Liver (tissue), 8 donors: ENCODE measurements at regions not wholly inside any gene's neighbourhood (a gene's known extent, or its start where the extent isn't known, plus 50 kb on each side); places are given as distances from the start of the nearest gene placed in this dataset.

Experiments
- DNase-seq: peaks from one replicate; pipeline ENCODE4 v3.0.0-alpha.2; 2017; ENCODE audit warnings: low spot score
- H3K27ac ChIP-seq, 2 donors: one replicate each; pipeline ENCODE4 v1.7.0; 2013; ENCODE audit warnings: inconsistent platforms in 2 of 2, low read length in 2 of 2, control low read depth in 1 of 2, low read depth in 1 of 2, mild to moderate bottlenecking in 1 of 2
- H3K27me3 ChIP-seq, 4 donors: one replicate each; pipeline versions ENCODE4 v1.6.1 to v1.7.0; 2013; ENCODE audit warnings: low read length in 3 of 4, inconsistent platforms in 1 of 4, mild to moderate bottlenecking in 1 of 4, moderate library complexity in 1 of 4; ENCODE audit not compliant: control insufficient read depth in 4 of 4, insufficient read depth in 4 of 4
- H3K36me3 ChIP-seq, 4 donors: one replicate each; pipeline versions ENCODE4 v1.6.1 to v1.7.0; 2013; ENCODE audit warnings: low read length in 3 of 4, mild to moderate bottlenecking in 3 of 4, low read depth in 1 of 4, moderate library complexity in 1 of 4; ENCODE audit not compliant: control insufficient read depth in 4 of 4, insufficient read depth in 3 of 4
- H3K4me1 ChIP-seq, 4 donors: one replicate each; pipeline versions ENCODE4 v1.6.1 to v1.7.0; 2013; ENCODE audit warnings: low read length in 3 of 4, mild to moderate bottlenecking in 3 of 4, moderate library complexity in 1 of 4; ENCODE audit not compliant: control insufficient read depth in 4 of 4, insufficient read depth in 4 of 4
- H3K4me3 ChIP-seq, 3 donors: one replicate each; pipeline versions ENCODE4 v1.6.1 to v1.7.0; 2013; ENCODE audit warnings: low read length in 3 of 3, control low read depth in 1 of 3, low read depth in 1 of 3, mild to moderate bottlenecking in 1 of 3
- H3K9ac ChIP-seq, 2 donors: one replicate each; pipeline ENCODE4 v1.7.0; 2013; ENCODE audit warnings: low read length in 2 of 2, mild to moderate bottlenecking in 2 of 2, moderate library complexity in 2 of 2, control low read depth in 1 of 2, low read depth in 1 of 2
- H3K9me3 ChIP-seq, 4 donors: one replicate each; pipeline versions ENCODE4 v1.6.1 to v1.7.0; 2013; ENCODE audit warnings: low read length in 3 of 4; ENCODE audit not compliant: control insufficient read depth in 4 of 4
- EGR1 ChIP-seq, 2 donors: IDR thresholded peaks; 2 replicates each; pipeline ENCODE4 v1.6.1; 2016 to 2018; ENCODE audit warnings: antibody characterized with exemption in 2 of 2, low read depth in 2 of 2
- FOXA1 ChIP-seq: IDR thresholded peaks from 2 replicates; pipeline ENCODE4 v1.6.1; 2016; ENCODE audit warnings: antibody characterized with exemption
- FOXA2 ChIP-seq: IDR thresholded peaks from 2 replicates; pipeline ENCODE4 v1.6.1; 2016; ENCODE audit warnings: antibody characterized with exemption
- GABPA ChIP-seq, 2 donors: IDR thresholded peaks in 1 of 2; conservative IDR thresholded peaks in 1 of 2; 2 replicates each; pipeline ENCODE4 v1.6.1; 2016; ENCODE audit warnings: antibody characterized with exemption in 2 of 2, mild to moderate bottlenecking in 1 of 2, moderate library complexity in 1 of 2
- HNF4A ChIP-seq, 2 donors: conservative IDR thresholded peaks; 2 replicates each; pipeline ENCODE4 v1.6.1; 2016; ENCODE audit warnings: antibody characterized with exemption in 2 of 2, mild to moderate bottlenecking in 2 of 2
- HNF4G ChIP-seq: IDR thresholded peaks from 2 replicates; pipeline ENCODE4 v1.6.1; 2016; ENCODE audit warnings: antibody characterized with exemption
- JUND ChIP-seq, 2 donors: IDR thresholded peaks; 2 replicates each; pipeline ENCODE4 v1.6.1; 2016; ENCODE audit warnings: antibody characterized with exemption in 2 of 2
- MAX ChIP-seq: IDR thresholded peaks from 2 replicates; pipeline ENCODE4 v1.6.1; 2016; ENCODE audit warnings: antibody characterized with exemption
- NR2F2 ChIP-seq: IDR thresholded peaks from 2 replicates; pipeline ENCODE4 v1.6.1; 2016; ENCODE audit warnings: antibody characterized with exemption
- RAD21 ChIP-seq, 2 donors: IDR thresholded peaks; 2 replicates each; pipeline ENCODE4 v1.6.1; 2016; ENCODE audit warnings: antibody characterized with exemption in 2 of 2, mild to moderate bottlenecking in 2 of 2
- RXRA ChIP-seq, 2 donors: IDR thresholded peaks; 2 replicates each; pipeline ENCODE4 v1.6.1; 2017 to 2018; ENCODE audit warnings: antibody characterized with exemption in 2 of 2, mild to moderate bottlenecking in 1 of 2
- SP1 ChIP-seq: IDR thresholded peaks from 2 replicates; pipeline ENCODE4 v1.6.1; 2018; ENCODE audit warnings: antibody characterized with exemption, mild to moderate bottlenecking
- TAF1 ChIP-seq: conservative IDR thresholded peaks from 2 replicates; pipeline ENCODE4 v1.6.1; 2016; ENCODE audit warnings: antibody characterized with exemption, mild to moderate bottlenecking
- YY1 ChIP-seq: IDR thresholded peaks from 2 replicates; pipeline ENCODE4 v1.6.1; 2016; ENCODE audit warnings: antibody characterized with exemption, mild to moderate bottlenecking
- WGBS: extraction: QIAGEN DNeasy Blood & Tissue Kit; methylation state at CpG from one replicate; pipeline ENCODE4 v1.1.7; 2013; 5-methylcytosine and 5-hydroxymethylcytosine counted together
- TF ChIP-seq, protein P1 (sequence below): IDR thresholded peaks from 2 replicates; pipeline ENCODE4 v1.6.1; 2016; ENCODE audit warnings: antibody characterized with exemption
- TF ChIP-seq, protein P2 (sequence below): IDR thresholded peaks from 2 replicates; pipeline ENCODE4 v1.6.1; 2016; ENCODE audit warnings: antibody characterized with exemption, mild to moderate bottlenecking
- TF ChIP-seq, protein P3 (sequence below): fragments of 150-350 bp; IDR thresholded peaks from 2 replicates; pipeline ENCODE4 v1.5.1; 2017; ENCODE audit warnings: improper control_type of control experiment, low read depth, low read length; ENCODE audit not compliant: missing input control
- donor health status: healthy.
- donor health status: healthy.
- donor health status: healthy.
- donor health status: healthy.
- donor health status: healthy.

- TF ChIP-seq, protein P1, sequence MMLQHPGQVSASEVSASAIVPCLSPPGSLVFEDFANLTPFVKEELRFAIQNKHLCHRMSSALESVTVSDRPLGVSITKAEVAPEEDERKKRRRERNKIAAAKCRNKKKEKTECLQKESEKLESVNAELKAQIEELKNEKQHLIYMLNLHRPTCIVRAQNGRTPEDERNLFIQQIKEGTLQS: no peak
- no peak for TF ChIP-seq JUND (IDR thresholded peaks at IDR 0.05)
- TF ChIP-seq TAF1: no peak
- no peak for TF ChIP-seq SP1
- no peak for TF ChIP-seq FOXA2
- no peak for TF ChIP-seq EGR1 (IDR thresholded peaks at IDR 0.05; ENCODE audit: low read depth in 2 of 2)
- TF ChIP-seq HNF4A (conservative IDR thresholded peaks at IDR 0.05): no peak
Measured at GRCh38 chr20:19820555-19821211, 62.6 kb downstream of the RIN2 start (continued).

DNA sequence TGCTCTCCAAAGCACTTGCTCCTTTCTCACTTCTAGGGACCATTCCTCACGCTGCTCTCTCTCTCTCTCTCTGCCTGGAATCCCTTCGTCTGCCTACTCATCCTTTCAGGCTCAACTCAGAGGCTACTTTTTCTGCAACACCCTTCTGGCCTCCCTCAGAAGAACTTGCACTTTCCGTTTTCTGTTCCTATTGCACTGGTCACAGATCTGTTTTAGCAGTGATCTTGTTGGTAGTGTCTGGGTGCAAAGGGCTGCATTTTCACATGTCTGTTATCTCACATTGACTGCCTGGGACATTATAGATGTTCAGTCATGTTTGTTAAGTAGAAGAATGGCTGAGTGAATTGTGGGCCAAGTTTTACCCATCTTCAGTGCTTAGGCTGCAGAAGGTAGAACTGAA is 63.5 kb downstream of the RIN2 start:
- no peaks in the 10 kb centered on the region for H3K36me3 ChIP-seq
- H3K9me3 ChIP-seq: no peaks in the 10 kb centered on the region
- H3K27me3 ChIP-seq: no peaks in the 10 kb centered on the region
- 87% methylated on average over 3 of the region's 3 CpGs for WGBS
- TF ChIP-seq YY1 (no peak), FOXA2 (no peak), SP1 (no peak), NR2F2 (no peak), FOXA1 (no peak)
- TF ChIP-seq, protein P1: no peak
- TF ChIP-seq, protein P2, sequence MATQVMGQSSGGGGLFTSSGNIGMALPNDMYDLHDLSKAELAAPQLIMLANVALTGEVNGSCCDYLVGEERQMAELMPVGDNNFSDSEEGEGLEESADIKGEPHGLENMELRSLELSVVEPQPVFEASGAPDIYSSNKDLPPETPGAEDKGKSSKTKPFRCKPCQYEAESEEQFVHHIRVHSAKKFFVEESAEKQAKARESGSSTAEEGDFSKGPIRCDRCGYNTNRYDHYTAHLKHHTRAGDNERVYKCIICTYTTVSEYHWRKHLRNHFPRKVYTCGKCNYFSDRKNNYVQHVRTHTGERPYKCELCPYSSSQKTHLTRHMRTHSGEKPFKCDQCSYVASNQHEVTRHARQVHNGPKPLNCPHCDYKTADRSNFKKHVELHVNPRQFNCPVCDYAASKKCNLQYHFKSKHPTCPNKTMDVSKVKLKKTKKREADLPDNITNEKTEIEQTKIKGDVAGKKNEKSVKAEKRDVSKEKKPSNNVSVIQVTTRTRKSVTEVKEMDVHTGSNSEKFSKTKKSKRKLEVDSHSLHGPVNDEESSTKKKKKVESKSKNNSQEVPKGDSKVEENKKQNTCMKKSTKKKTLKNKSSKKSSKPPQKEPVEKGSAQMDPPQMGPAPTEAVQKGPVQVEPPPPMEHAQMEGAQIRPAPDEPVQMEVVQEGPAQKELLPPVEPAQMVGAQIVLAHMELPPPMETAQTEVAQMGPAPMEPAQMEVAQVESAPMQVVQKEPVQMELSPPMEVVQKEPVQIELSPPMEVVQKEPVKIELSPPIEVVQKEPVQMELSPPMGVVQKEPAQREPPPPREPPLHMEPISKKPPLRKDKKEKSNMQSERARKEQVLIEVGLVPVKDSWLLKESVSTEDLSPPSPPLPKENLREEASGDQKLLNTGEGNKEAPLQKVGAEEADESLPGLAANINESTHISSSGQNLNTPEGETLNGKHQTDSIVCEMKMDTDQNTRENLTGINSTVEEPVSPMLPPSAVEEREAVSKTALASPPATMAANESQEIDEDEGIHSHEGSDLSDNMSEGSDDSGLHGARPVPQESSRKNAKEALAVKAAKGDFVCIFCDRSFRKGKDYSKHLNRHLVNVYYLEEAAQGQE: no peak
- TF ChIP-seq, protein P3, sequence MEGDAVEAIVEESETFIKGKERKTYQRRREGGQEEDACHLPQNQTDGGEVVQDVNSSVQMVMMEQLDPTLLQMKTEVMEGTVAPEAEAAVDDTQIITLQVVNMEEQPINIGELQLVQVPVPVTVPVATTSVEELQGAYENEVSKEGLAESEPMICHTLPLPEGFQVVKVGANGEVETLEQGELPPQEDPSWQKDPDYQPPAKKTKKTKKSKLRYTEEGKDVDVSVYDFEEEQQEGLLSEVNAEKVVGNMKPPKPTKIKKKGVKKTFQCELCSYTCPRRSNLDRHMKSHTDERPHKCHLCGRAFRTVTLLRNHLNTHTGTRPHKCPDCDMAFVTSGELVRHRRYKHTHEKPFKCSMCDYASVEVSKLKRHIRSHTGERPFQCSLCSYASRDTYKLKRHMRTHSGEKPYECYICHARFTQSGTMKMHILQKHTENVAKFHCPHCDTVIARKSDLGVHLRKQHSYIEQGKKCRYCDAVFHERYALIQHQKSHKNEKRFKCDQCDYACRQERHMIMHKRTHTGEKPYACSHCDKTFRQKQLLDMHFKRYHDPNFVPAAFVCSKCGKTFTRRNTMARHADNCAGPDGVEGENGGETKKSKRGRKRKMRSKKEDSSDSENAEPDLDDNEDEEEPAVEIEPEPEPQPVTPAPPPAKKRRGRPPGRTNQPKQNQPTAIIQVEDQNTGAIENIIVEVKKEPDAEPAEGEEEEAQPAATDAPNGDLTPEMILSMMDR: no peak
- no peak overlapping the region for H3K27ac ChIP-seq
- H3K9ac ChIP-seq: no peak overlapping the region
- no peak overlapping the region for H3K4me3 ChIP-seq
- no peak for DNase-seq
- H3K4me1 ChIP-seq: no peaks in the 10 kb centered on the region

DNA sequence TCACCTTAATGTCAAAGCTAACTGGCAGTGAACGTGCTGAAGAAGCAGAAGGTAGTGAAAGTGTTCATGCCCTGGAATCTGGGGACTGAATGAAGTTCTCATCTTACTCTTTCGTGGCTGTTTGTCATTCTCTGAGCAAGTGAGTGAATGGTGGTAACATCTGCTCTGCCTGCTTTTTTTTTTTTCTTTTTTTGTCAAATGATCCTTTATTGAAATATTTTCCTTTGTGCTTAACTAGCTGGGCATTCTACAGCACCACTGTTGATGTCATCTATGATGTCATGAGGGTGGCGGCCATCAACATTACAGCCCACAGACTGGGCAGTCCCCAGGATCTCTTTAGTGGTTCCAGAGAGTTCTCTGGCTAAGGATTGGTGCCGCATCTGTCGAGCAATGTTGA is 65.2 kb downstream of the RIN2 start:
- no peak overlapping the region for H3K9ac ChIP-seq
- no peak overlapping the region for H3K27ac ChIP-seq
- peaks cover 0 to 1% (median 0%) of the 10 kb centered on the region in 4 donors for H3K36me3 ChIP-seq
- no peak overlapping the region for H3K4me3 ChIP-seq
- 98% methylated on average over 5 of the region's 5 CpGs for WGBS
- H3K9me3 ChIP-seq: no peaks in the 10 kb centered on the region
- no peak for DNase-seq
- H3K27me3 ChIP-seq: no peaks in the 10 kb centered on the region
- TF ChIP-seq MAX: no peak
- TF ChIP-seq, protein P2: no peak
- TF ChIP-seq YY1: no peak
- no peak for TF ChIP-seq NR2F2
- TF ChIP-seq HNF4G: no peak
- no peak for TF ChIP-seq RXRA (IDR thresholded peaks at IDR 0.05)
- TF ChIP-seq, protein P1: no peak
- TF ChIP-seq RAD21 (IDR thresholded peaks at IDR 0.05): no peak
- TF ChIP-seq EGR1 (IDR thresholded peaks at IDR 0.05; ENCODE audit: low read depth in 2 of 2): no peak
- no peak for TF ChIP-seq HNF4A (conservative IDR thresholded peaks at IDR 0.05)
- no peak for TF ChIP-seq GABPA (IDR thresholded peaks at IDR 0.05 in 1 of 2, conservative IDR thresholded peaks at IDR 0.05 in 1 of 2)
- H3K4me1 ChIP-seq: no peaks in the 10 kb centered on the region
